Mucosa of stomach (tissue), 1 donor: ENCODE measurements at regions not wholly inside any gene's neighbourhood (a gene's known extent, or its start where the extent isn't known, plus 50 kb on each side); places are given as distances from the start of the nearest gene placed in this dataset.

Experiments used
- H3K27me3 ChIP-seq: one replicate; pipeline ENCODE4 v1.7.0; 2013; ENCODE audit warnings: mild to moderate bottlenecking, low read length; ENCODE audit not compliant: control insufficient read depth, insufficient read depth
- H3K36me3 ChIP-seq: one replicate; pipeline ENCODE4 v1.7.0; 2013; ENCODE audit warnings: low read length; ENCODE audit not compliant: control insufficient read depth, insufficient read depth
- H3K4me1 ChIP-seq: one replicate; pipeline ENCODE4 v1.7.0; 2013; ENCODE audit warnings: mild to moderate bottlenecking, low read length; ENCODE audit not compliant: control insufficient read depth, insufficient read depth
- H3K4me3 ChIP-seq: one replicate; pipeline ENCODE4 v1.7.0; 2013; ENCODE audit warnings: low read length
- H3K9ac ChIP-seq: one replicate; pipeline ENCODE4 v1.7.0; 2013; ENCODE audit warnings: mild to moderate bottlenecking, low read length, moderate library complexity
- H3K9me3 ChIP-seq: one replicate; pipeline ENCODE4 v1.7.0; 2013; ENCODE audit warnings: mild to moderate bottlenecking, low read length, moderate library complexity; ENCODE audit not compliant: control insufficient read depth
- donor health status: Pancreatic carcinoma.

DNA sequence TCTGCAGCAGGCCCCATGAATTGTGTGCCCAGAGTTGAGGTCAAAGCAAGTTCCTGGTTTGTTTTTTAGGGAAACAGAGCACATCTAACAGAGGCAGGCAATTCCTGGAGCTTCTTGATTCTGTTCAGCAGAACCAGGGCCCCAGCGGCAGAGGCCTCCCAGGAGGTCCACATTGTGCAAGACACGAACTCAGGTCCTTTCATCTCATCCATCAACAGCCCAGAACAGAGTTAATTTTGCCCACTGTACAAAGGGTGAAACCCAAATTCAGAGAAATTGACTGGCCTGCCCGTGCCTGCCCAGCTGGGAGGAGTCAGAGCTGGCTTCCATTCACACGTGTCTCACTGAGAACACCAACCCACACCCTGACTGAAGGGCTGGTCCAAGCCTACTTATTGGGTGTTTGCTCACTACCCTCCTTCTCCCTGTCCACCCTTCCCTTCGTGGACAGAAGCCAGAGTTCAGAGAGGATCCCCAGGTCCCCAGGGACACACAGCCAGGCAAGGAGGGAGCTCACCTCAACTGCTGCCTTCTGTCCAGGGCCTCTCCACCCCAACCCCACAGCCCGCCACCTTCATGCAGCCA, 607.1 kb downstream of the TBC1D22A start:
- Histone ChIP-seq H3K4me1 (no peaks in the 10 kb centered on the region), H3K27me3 (peaks cover 4% of the 10 kb centered on the region), H3K9ac (no peak overlapping the region), H3K9me3 (no peaks in the 10 kb centered on the region), H3K4me3 (no peak overlapping the region), H3K36me3 (no peaks in the 10 kb centered on the region)

GRCh38 chr22:47369020-47369419, 606.6 kb downstream of the TBC1D22A start:
- Histone ChIP-seq H3K9ac (no peak overlapping the region), H3K9me3 (no peaks in the 10 kb centered on the region), H3K4me1 (no peaks in the 10 kb centered on the region), H3K4me3 (no peak overlapping the region), H3K27me3 (peaks cover 4% of the 10 kb centered on the region), H3K36me3 (no peaks in the 10 kb centered on the region)

- H3K9me3 ChIP-seq = no peaks in the 10 kb centered on the region
- H3K4me1 ChIP-seq = no peaks in the 10 kb centered on the region
- H3K36me3 ChIP-seq = no peaks in the 10 kb centered on the region
- no peak overlapping the region for H3K9ac ChIP-seq
- H3K4me3 ChIP-seq = no peak overlapping the region
- H3K27me3 ChIP-seq = peaks cover 4% of the 10 kb centered on the region
Measured at GRCh38 chr22:47367993-47368945, 605.8 kb downstream of the TBC1D22A start.

DNA sequence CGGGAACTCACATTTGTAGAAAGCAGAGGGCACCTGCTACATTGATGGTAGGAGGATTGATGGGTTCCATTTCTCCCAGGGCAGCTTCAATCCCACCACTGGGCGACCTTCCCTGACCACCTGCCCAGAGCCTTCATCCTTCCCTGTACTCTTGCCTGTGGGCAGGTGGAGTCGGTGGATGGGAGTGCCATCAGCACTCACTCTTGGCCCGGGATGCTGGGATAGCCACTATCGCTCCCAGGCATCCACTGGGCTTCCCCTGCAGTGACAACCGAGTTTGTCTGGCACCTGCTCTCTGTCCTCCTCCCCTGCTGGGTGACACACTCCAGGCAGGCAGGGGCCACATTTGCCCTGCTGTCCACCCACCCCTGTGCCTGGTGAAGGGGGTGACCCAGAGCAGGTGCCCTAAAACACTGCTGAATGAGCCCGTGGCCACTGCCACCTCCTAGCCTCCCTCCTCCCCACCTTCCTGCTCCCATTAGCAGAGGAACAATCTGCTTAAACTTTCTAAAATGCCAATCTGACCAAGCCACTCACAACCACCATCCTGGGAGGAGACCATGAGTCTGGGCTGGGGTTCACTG, 604.7 kb downstream of the TBC1D22A start:
- Histone ChIP-seq H3K36me3 (no peaks in the 10 kb centered on the region), H3K9me3 (no peaks in the 10 kb centered on the region), H3K4me1 (no peaks in the 10 kb centered on the region), H3K27me3 (peaks cover 4% of the 10 kb centered on the region), H3K9ac (no peak overlapping the region), H3K4me3 (no peak overlapping the region)

GRCh38 chr22:47366026-47366767, 603.7 kb downstream of the TBC1D22A start:
- H3K27me3 ChIP-seq = peaks cover 4% of the 10 kb centered on the region
- no peak overlapping the region for H3K4me3 ChIP-seq
- no peaks in the 10 kb centered on the region for H3K9me3 ChIP-seq
- H3K36me3 ChIP-seq = no peaks in the 10 kb centered on the region
- no peaks in the 10 kb centered on the region for H3K4me1 ChIP-seq
- H3K9ac ChIP-seq = no peak overlapping the region

GRCh38 chr22:47361247-47361646, 598.8 kb downstream of the TBC1D22A start:
- no peaks in the 10 kb centered on the region for H3K4me1 ChIP-seq
- H3K9me3 ChIP-seq = no peaks in the 10 kb centered on the region
- no peak overlapping the region for H3K9ac ChIP-seq
- H3K4me3 ChIP-seq = no peak overlapping the region
- no peaks in the 10 kb centered on the region for H3K27me3 ChIP-seq
- no peaks in the 10 kb centered on the region for H3K36me3 ChIP-seq

DNA sequence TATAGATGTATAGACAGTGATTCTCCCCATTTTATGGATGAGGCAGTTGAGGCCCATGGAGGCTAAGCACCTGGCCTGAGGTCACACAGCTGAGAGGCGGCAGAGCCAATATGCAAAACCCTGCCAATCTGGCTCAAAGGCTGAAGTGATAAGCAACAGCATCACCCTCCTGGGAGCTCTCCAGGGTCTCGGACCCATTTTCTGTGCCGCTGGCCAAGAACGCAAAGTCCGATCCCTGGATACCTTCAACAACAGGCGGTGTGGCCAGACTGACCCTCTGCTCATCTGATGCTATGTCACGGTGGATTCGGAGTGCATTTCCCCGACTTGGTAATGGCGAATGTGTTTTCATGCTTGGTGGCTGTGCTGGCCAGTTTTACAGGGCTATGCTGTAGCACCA, 595.0 kb downstream of the TBC1D22A start:
- Histone ChIP-seq H3K9me3 (no peaks in the 10 kb centered on the region), H3K4me1 (no peaks in the 10 kb centered on the region), H3K4me3 (no peak overlapping the region), H3K9ac (no peak overlapping the region), H3K36me3 (no peaks in the 10 kb centered on the region), H3K27me3 (no peaks in the 10 kb centered on the region)

DNA sequence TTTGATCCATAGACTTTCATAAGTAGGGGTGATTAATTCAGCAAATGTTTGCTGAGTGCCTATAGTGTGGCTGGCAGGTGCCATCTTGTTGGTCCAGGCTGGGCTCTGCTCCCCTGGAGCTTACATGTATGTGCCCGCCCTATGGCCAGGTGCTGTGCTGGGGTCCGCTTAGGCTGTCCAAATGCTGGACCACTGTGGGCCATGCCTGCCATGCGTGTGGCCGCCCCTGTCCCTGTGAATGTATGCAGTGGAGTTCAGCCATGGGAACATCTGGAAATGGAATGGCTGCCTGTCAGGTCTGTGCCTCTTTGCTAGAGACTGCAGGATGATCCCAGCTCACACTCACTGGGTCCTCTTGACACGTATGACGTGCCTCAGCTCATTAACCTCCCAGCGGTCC, 594.6 kb downstream of the TBC1D22A start:
- no peaks in the 10 kb centered on the region for H3K9me3 ChIP-seq
- H3K36me3 ChIP-seq = no peaks in the 10 kb centered on the region
- H3K4me1 ChIP-seq = no peaks in the 10 kb centered on the region
- H3K9ac ChIP-seq = no peak overlapping the region
- no peaks in the 10 kb centered on the region for H3K27me3 ChIP-seq
- H3K4me3 ChIP-seq = no peak overlapping the region

- H3K9ac ChIP-seq = no peak overlapping the region
- H3K36me3 ChIP-seq = no peaks in the 10 kb centered on the region
- H3K27me3 ChIP-seq = no peaks in the 10 kb centered on the region
- H3K4me1 ChIP-seq = no peaks in the 10 kb centered on the region
- no peak overlapping the region for H3K4me3 ChIP-seq
- H3K9me3 ChIP-seq = no peaks in the 10 kb centered on the region
Measured at GRCh38 chr22:47356511-47357011, 594.1 kb downstream of the TBC1D22A start.

DNA sequence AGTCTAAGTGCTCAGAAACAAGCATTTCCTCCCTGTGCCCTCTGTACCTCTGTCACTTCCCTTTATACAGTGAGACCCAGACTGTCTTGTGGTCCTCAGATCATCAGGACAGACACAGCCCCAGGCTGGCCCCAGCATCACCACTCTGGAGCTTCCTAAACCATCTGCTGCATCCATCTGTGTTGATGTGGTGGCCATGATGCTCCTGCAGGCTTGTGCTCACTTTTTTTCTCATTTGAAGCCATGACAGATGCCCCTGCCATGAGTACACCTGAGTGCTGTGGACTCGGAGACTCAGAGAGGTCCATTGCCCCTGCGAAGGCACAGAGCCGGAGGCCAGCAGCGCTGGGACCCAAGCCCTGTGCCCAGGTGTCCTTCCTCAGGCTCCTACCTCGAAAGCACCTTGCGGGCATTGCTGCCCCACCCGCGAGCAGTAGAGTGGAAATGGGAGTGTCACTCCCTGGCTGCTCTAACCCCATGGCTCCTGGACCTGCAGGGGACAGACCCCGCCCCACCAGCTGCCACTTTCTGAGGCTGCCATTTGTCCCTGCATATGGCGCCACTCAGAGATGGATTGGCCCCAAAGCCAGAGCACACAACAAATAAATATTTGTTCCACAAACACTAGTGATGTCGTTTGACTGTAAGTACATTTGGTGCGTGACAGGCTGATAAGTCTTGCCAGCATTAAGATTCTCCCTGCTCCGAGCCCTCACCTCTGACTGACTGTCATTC, 593.5 kb downstream of the TBC1D22A start:
- no peak overlapping the region for H3K9ac ChIP-seq
- no peaks in the 10 kb centered on the region for H3K9me3 ChIP-seq
- H3K36me3 ChIP-seq = no peaks in the 10 kb centered on the region
- H3K27me3 ChIP-seq = no peaks in the 10 kb centered on the region
- H3K4me3 ChIP-seq = no peak overlapping the region
- H3K4me1 ChIP-seq = no peaks in the 10 kb centered on the region

- no peaks in the 10 kb centered on the region for H3K27me3 ChIP-seq
- no peaks in the 10 kb centered on the region for H3K36me3 ChIP-seq
- no peak overlapping the region for H3K9ac ChIP-seq
- no peaks in the 10 kb centered on the region for H3K4me1 ChIP-seq
- H3K9me3 ChIP-seq = no peaks in the 10 kb centered on the region
- H3K4me3 ChIP-seq = no peak overlapping the region
Measured at GRCh38 chr22:47355388-47355725, 592.9 kb downstream of the TBC1D22A start.
